HG02884 (cell line): ENCODE measurements at regions not wholly inside any gene's neighbourhood (a gene's known extent, or its start where the extent isn't known, plus 50 kb on each side); places are given as distances from the start of the nearest gene placed in this dataset.

Experiments
- ATAC-seq: cut with Tn5 transposase; IDR thresholded peaks from one replicate; pipeline ENCODE4 v1.9.1; 2021; ENCODE audit warnings: mild to moderate bottlenecking, moderate library complexity; ENCODE audit not compliant: unreplicated experiment

DNA sequence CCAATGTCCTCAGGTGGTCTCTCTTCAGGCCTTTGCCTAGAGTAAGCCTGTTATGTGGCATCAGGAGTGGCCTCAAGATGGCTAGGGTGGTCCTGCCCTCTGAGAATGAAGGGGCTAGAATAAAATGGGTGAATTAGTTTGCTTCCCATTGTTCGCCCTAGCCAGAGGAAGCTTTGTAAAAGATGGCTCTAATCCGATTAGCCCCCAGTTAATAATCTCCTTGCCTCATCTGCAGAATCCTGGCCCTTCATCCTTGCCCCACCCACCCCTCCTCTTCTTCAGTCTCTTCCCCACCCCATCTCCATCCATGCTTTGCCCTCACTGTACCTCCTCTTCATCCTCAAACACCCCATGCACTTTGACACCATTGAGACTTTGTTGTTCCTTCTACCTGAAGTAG lies 57.4 kb upstream of the LGALSL start:
- no peak for ATAC-seq

DNA sequence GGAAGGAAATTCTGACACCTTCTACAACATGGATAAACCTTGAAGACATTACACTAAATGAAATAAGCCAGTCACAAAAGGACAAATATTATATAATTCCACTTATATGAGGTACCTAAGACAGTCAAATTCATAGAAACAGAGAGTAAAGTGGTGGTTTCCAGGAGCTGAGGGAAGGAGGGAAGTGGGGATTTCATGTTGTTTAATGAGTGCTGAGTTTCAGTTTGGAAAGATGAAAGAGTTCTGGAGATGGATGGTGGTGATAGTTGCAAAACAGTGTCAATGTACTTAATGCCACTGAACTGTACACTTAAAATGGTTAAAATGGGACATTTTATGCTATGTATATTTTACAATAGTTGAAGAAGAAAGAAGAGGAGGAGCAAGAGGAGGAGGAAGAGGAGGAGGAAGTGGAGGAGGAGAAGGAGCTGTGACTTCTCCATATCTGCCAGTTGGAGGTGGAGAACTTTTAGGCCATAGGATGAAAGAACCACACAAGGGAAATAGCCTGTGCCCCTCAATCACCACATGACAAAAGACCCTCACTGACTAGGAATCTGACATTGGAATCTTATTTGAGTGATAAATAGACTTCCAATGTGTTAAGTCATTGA lies 55.3 kb upstream of the LGALSL start:
- no peak for ATAC-seq

DNA sequence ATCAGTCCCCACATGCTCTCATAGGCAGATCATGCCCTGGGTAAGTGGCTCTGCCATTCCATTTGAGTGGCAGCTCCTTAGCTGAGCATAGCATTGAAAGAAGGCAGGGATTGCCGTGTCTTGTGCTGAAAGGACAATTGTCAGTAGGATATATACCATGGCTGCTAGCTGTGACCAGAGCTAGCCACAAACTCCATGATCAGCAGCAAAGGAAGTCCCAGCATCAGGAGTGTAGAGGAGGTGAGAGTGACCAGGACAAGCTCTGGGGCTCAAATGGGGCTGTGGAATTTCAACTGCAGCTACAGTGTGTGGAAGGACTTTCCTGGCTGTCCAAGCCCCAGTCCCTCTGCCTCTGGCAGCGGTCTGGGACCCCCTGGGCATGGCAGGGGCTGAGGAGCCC lies 54.4 kb upstream of the LGALSL start:
- ATAC-seq, result no peak

DNA sequence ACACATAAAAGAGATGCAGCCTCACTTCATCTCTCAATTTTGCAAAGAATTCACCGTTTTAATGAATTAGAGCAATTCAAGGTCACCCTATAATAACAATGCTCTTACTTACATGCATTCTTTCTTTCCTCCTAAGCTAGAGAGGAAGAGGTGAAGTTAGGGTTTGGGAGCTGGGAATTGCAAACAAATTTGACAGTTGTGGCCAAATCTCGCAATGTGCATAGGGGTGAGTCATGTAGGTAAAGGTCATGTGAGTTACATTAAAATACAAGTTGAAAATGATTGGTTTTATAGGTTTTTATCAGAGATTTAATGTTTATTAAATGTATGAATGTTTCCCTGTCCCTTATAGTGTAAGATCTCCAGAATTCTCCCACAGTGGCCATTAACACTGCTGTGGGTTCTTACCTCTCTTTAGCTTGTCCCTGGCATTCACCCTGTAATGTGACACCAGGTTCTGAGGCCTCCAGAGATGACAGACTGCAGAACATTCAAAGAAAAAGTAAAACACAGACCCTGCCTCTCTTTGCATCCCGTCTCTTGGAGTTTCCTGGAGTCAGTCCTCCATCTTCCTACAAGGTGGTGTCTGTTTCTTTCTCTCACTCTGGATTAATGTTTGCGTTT lies 53.7 kb upstream of the LGALSL start:
- ATAC-seq, result no peak

DNA sequence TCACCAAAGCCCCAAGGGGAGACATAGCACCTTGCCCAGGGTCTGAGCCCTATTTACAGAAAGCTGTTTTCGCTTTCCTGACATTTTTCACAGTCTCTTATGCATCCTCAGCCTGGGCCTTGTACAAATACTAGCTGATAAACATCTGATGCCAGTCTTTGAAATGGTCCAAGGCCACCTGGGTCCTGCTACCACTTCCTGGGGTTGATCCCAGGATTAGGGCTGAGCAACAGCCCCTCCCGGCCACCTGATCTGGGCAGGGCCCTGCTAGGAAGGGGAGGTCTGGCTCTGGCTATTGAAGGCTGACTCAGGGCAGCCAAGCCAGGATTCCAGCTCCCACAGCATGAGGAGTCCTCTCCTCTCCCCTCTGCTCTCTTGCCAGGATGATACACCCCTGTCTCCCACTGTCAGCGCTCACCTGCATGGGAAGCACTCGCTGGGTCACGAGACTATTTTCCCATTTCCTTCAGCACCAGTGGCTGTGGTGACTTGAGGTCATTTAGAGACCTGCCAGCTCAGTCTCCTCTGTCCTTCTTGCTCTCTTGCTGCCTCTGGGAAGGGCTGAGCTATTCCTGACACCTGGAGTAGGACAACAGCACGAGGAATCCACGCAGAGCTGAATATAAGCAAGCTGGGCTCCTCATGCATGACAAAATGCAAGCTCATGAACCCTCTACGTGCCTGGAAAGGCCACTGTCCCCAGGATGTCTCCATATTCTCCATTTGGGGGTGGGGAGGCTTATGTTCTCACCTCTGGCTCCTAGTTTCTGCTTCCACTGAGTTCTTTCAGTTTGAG lies 53.0 kb upstream of the LGALSL start:
- ATAC-seq, result no peak

DNA sequence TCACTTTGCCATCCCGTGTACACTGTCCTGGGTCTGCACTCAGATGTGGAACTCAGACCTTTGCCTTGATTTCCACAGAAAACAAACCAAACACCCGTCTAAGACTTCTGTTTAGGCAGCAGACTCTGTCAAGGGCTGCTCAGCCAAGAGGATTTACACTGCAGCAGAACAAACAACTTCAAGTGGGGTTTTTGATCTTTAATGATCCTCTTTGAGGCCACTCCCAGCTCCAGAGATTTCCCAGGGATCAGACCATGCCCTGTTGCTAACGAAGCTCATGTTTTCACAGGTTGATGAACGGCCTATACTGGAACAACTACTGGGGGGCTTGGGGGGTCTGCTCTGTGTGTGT lies 52.5 kb upstream of the LGALSL start:
- ATAC-seq, result no peak

DNA sequence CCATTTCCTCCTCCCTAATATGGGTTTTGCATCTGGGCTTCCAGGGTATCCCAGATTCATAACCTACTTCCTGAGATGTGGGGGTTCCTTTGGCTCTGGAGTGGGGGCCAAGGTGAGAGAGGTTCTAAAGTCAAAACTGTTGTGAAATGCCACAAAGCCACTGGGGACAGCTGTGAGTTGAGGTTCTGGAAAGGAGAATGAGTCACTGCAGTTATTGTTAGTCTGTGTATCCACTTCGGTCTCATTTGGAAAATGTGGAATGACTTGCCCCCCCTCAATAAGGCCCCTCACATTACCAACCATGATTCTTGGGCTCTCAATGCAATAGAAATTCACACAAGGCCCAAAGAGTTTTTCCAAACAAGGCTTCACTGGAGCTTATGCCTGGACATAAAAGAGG lies 51.1 kb upstream of the LGALSL start:
- ATAC-seq, result no peak

DNA sequence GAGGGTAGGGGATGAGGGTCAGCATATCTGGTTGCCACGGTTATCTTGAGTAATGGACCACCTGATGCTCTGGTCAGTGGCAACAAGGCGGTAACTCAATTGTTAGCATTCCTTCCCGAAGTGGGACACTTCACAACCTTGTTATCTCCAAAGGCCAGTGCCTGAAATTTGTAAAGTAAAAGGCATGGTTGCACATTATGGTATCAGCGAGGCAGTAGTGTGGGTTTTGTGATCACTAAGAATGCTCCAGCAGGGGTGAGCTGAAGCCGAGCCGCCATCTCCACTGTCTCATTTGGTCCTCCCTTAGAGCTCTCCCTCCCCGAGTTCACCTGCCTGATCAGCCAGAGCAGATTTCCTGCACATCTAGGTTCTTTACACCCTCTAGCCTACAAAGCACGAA lies 50.5 kb upstream of the LGALSL start:
- no peak for ATAC-seq

DNA sequence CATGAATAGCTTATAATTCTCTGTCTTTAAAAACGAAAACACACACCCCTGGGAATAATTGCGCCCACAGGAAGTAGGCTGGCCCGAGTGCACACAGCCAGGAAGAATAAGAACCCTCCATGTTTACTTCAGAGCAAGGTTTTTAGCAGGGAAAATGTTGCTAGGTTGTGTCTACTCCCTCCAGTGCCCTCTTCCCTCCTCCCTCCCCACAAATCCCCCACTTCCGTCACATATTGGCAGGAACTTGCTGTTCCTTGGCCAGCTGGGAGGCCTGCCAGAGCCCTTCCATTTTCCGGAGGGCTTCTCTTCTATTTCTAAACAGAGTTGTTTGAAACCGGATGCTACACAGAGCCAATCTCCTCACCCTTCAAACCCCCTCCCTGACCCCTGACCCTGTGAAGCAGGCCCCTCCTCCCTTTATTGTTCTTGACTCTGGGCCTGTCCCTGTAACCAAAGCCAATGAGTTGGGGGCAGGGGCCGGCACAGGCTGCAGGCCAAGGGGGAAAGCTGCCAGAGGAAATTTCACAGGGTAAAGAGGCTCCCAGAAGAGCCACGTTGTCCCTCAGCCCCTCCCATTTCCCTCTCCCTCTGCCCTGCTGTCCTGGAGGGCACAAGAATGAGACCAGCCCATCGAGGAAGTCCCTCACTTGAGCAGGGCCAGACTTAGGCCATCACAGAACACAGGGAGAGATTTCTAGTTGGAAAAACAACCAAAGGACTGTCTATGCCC lies 49.8 kb upstream of the LGALSL start:
- no peak for ATAC-seq
